ENCODE measurements at regions not wholly inside any gene's neighbourhood (a gene's known extent, or its start where the extent isn't known, plus 50 kb on each side); places are given as distances from the start of the nearest gene placed in this dataset.

DNA sequence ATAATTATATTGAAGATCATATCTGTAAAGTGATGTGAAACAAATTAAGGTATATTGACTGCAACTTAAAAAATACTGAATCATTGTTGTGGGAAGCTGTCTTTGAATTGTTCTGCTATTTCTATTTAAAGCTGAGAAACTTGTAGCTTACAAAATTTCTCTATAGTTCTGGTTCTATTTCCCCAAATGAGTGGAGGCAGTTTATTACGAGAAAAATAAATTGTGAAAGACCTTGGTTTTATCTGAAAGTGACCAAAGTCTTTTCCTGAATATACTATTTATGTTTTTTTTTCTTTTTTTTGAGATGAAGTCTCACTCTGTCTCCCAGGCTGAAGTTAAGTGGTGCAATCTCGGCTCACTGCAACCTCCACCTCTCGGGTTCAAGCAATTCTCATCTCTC lies 165.4 kb downstream of the SH3BGRL start:
- ChIA-PET POLR2A (no interaction called here), RAD21 (ENCODE audit: low non-redundant PET in 1 of 2, low total read pairs in 2 of 2, uncharacterized antibody in 2 of 2, unreplicated experiment in 2 of 2) (no interaction called here), CTCF (interaction anchor here (1.3 kb wide), 1 partner anchor 10 kb away, joined by 5 read pairs; no protein-coding TSS in a partner anchor)
- H3K9me3 ChIP-seq (ENCODE audit: control insufficient read depth in 1 of 2, insufficient read depth in 1 of 2, low read depth in 1 of 2, low read length in 2 of 2), result no peaks in the 10 kb centered on the region
- no peaks in the 10 kb centered on the region for H3K79me2 ChIP-seq (ENCODE audit: insufficient read depth, low read length)
- no peak overlapping the region for H3K4me2 ChIP-seq (ENCODE audit: low read length)
- H3K4me1 ChIP-seq (ENCODE audit: control insufficient read depth in 1 of 2, insufficient read depth in 2 of 2, low read length in 2 of 2), result no peaks in the 10 kb centered on the region
- H2AFZ ChIP-seq (ENCODE audit: low read depth, low read length, poor library complexity, severe bottlenecking), result no peak overlapping the region
- H3K36me3 ChIP-seq (ENCODE audit: control insufficient read depth in 1 of 2, insufficient read depth in 2 of 2, low read length in 2 of 2), result no peaks in the 10 kb centered on the region
- no peaks in the 10 kb centered on the region for H3K27me3 ChIP-seq (ENCODE audit: insufficient read depth, low read length)
- BruUV-seq (replicated peaks), result no TSS peak
- no peak for DNase-seq (ENCODE audit: low read depth, low spot score)
- no peak overlapping the region for H3K4me3 ChIP-seq (replicated peaks in 1 of 2; ENCODE audit: low read depth in 1 of 2, low read length in 2 of 2)
- no peak overlapping the region for H3K27ac ChIP-seq (ENCODE audit: low read depth, low read length)
- no peak overlapping the region for H3K9ac ChIP-seq (ENCODE audit: low read length)
- no peaks in the 10 kb centered on the region for H4K20me1 ChIP-seq (ENCODE audit: insufficient read depth)
- H3K9me2 ChIP-seq (ENCODE audit: insufficient read depth), result no peaks in the 10 kb centered on the region
- TF ChIP-seq EGR1 (IDR thresholded peaks at IDR 0.05; ENCODE audit: low read depth) (no peak), RAD21 (IDR thresholded peaks at IDR 0.05; ENCODE audit: low read depth) (no peak), EZH2phosphoT487 (IDR thresholded peaks at IDR 0.05; ENCODE audit: borderline replicate concordance) (no peak), CBX3 (IDR thresholded peaks at IDR 0.05; ENCODE audit: low read depth) (no peak), ZFX (IDR thresholded peaks at IDR 0.05) (no peak), SRF (IDR thresholded peaks at IDR 0.05; ENCODE audit: low read depth) (no peak), FOSL1 (IDR thresholded peaks at IDR 0.05; ENCODE audit: low read depth) (no peak), CEBPB (IDR thresholded peaks at IDR 0.05; ENCODE audit: low read depth) (no peak), POLR2AphosphoS5 (IDR thresholded peaks at IDR 0.05; ENCODE audit: low read depth, low read length) (no peak), POLR2A (IDR thresholded peaks at IDR 0.05; ENCODE audit: borderline replicate concordance, extremely low read depth, insufficient read depth, insufficient read length) (no peak), ELF1 (IDR thresholded peaks at IDR 0.05; ENCODE audit: borderline replicate concordance, low read depth) (no peak)
- TF ChIP-seq, protein P1, sequence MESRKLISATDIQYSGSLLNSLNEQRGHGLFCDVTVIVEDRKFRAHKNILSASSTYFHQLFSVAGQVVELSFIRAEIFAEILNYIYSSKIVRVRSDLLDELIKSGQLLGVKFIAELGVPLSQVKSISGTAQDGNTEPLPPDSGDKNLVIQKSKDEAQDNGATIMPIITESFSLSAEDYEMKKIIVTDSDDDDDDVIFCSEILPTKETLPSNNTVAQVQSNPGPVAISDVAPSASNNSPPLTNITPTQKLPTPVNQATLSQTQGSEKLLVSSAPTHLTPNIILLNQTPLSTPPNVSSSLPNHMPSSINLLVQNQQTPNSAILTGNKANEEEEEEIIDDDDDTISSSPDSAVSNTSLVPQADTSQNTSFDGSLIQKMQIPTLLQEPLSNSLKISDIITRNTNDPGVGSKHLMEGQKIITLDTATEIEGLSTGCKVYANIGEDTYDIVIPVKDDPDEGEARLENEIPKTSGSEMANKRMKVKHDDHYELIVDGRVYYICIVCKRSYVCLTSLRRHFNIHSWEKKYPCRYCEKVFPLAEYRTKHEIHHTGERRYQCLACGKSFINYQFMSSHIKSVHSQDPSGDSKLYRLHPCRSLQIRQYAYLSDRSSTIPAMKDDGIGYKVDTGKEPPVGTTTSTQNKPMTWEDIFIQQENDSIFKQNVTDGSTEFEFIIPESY (IDR thresholded peaks at IDR 0.05; ENCODE audit: extremely low read depth, insufficient replicate concordance, low read length), result no peak
- TF ChIP-seq, protein P2, sequence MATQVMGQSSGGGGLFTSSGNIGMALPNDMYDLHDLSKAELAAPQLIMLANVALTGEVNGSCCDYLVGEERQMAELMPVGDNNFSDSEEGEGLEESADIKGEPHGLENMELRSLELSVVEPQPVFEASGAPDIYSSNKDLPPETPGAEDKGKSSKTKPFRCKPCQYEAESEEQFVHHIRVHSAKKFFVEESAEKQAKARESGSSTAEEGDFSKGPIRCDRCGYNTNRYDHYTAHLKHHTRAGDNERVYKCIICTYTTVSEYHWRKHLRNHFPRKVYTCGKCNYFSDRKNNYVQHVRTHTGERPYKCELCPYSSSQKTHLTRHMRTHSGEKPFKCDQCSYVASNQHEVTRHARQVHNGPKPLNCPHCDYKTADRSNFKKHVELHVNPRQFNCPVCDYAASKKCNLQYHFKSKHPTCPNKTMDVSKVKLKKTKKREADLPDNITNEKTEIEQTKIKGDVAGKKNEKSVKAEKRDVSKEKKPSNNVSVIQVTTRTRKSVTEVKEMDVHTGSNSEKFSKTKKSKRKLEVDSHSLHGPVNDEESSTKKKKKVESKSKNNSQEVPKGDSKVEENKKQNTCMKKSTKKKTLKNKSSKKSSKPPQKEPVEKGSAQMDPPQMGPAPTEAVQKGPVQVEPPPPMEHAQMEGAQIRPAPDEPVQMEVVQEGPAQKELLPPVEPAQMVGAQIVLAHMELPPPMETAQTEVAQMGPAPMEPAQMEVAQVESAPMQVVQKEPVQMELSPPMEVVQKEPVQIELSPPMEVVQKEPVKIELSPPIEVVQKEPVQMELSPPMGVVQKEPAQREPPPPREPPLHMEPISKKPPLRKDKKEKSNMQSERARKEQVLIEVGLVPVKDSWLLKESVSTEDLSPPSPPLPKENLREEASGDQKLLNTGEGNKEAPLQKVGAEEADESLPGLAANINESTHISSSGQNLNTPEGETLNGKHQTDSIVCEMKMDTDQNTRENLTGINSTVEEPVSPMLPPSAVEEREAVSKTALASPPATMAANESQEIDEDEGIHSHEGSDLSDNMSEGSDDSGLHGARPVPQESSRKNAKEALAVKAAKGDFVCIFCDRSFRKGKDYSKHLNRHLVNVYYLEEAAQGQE (IDR thresholded peaks at IDR 0.05; ENCODE audit: low read depth), result no peak
- TF ChIP-seq, protein P3, sequence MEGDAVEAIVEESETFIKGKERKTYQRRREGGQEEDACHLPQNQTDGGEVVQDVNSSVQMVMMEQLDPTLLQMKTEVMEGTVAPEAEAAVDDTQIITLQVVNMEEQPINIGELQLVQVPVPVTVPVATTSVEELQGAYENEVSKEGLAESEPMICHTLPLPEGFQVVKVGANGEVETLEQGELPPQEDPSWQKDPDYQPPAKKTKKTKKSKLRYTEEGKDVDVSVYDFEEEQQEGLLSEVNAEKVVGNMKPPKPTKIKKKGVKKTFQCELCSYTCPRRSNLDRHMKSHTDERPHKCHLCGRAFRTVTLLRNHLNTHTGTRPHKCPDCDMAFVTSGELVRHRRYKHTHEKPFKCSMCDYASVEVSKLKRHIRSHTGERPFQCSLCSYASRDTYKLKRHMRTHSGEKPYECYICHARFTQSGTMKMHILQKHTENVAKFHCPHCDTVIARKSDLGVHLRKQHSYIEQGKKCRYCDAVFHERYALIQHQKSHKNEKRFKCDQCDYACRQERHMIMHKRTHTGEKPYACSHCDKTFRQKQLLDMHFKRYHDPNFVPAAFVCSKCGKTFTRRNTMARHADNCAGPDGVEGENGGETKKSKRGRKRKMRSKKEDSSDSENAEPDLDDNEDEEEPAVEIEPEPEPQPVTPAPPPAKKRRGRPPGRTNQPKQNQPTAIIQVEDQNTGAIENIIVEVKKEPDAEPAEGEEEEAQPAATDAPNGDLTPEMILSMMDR (IDR thresholded peaks at IDR 0.05 in 2 of 3, conservative IDR thresholded peaks at IDR 0.05 in 1 of 3; ENCODE audit: borderline replicate concordance in 1 of 3, insufficient read depth in 1 of 3, low read depth in 2 of 3, low read length in 2 of 3), result no peak
- no peak for ATAC-seq
- intact Hi-C loops (cut with micrococcal nuclease), result no loop called here

Data from HCT116 (cell line).